GM19372 (cell line): ENCODE measurements at regions not wholly inside any gene's neighbourhood (a gene's known extent, or its start where the extent isn't known, plus 50 kb on each side); places are given as distances from the start of the nearest gene placed in this dataset.

ENCODE experiments used
- ATAC-seq: cut with Tn5 transposase; IDR thresholded peaks from one replicate; pipeline ENCODE4 v1.9.1; 2021; ENCODE audit warnings: mild to moderate bottlenecking, low read depth, moderate library complexity; ENCODE audit not compliant: unreplicated experiment

DNA sequence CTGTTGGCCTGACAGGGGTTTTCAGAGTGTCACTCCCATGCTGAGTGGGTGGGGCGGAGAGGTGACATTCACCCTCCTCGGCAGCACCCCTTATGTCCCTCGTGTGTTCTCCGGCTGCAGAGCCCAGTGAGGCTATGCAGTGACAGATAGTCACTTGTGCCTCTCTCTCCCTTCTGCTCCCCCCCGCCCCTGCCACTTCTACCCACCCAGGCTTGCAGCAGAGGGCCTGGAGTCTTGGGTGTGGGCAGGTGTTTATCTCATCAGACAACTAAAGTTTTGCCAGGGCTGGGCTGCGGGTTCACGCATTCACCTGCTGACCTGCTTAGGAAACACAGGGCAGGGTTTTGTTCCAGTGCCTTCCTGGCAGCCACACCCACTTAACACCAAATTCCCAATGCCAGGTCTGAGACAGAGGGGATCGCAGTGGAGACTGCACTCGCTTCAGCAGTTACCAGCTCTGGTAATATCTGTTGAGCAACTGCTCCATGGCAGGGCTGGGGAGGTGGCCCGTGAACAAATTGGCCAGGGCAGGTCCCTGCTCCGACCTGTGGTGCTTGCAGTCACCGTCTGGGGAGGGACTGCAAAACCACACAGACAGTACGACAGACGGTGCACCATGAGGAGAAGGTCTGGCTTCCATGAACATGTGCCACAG lies 50.5 kb upstream of the ADA2 start:
- ATAC-seq: no peak

DNA sequence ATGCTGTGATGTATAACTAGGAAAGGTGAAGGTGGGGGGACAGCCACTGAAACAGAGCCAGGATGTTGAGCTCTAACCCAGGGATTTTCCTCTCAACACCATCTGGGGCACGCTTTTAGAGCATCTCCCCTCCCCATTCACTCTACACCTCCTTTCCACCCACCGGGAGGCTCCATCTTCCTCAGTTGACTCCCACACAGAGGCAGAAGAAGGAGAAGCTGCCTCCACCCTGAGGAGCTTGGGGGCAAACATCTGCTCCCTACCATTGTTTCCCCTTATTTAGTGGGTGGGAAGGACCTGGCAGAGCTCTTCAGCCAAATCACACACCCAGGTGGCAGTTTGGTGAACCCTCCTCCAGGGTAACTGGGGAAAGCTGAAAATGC lies 50.0 kb upstream of the ADA2 start:
- no peak for ATAC-seq
